ENCODE measurements at regions not wholly inside any gene's neighbourhood (a gene's known extent, or its start where the extent isn't known, plus 50 kb on each side); places are given as distances from the start of the nearest gene placed in this dataset.

- no peaks in the 10 kb centered on the region for H3K36me3 Mint-ChIP-seq (ENCODE audit: low read depth)
- H3K4me1 Mint-ChIP-seq, result no peaks in the 10 kb centered on the region
- ATAC-seq (ENCODE audit: low read depth) (no peak), DNase-seq (no peak)
- POLR2A ChIA-PET, result no interaction called here
- intact Hi-C loops (cut with micrococcal nuclease), result no loop called here
- no peak overlapping the region for H3K27ac Mint-ChIP-seq
- no peak overlapping the region for H3K4me3 Mint-ChIP-seq
- peaks cover 2% of the 10 kb centered on the region for H3K27me3 Mint-ChIP-seq
- CTCF ChIA-PET, result no interaction called here
- no peaks in the 10 kb centered on the region for H3K9me3 Mint-ChIP-seq
- no peak for TF ChIP-seq CTCF (IDR thresholded peaks at IDR 0.05)
Observed at GRCh38 chr6:168906391-168906790, 347.3 kb downstream of the THBS2 start.

- no peak overlapping the region for H3K4me3 Mint-ChIP-seq
Observed at GRCh38 chr6:168905451-168906090, 348.1 kb downstream of the THBS2 start.

GRCh38 chr6:168903613-168904345 lies 349.9 kb downstream of the THBS2 start:
- no peaks in the 10 kb centered on the region for H3K9me3 Mint-ChIP-seq
- no peaks in the 10 kb centered on the region for H3K4me1 Mint-ChIP-seq
- H3K4me3 Mint-ChIP-seq, result no peak overlapping the region
- ATAC-seq (ENCODE audit: low read depth) (no peak), DNase-seq (no peak)
- ChIA-PET CTCF (no interaction called here), POLR2A (no interaction called here)
- TF ChIP-seq CTCF (IDR thresholded peaks at IDR 0.05), result no peak
- H3K27ac Mint-ChIP-seq, result no peak overlapping the region
- H3K27me3 Mint-ChIP-seq, result peaks cover 11% of the 10 kb centered on the region
- intact Hi-C loops (cut with micrococcal nuclease), result no loop called here
- H3K36me3 Mint-ChIP-seq (ENCODE audit: low read depth), result no peaks in the 10 kb centered on the region

More at GRCh38 chr6:168905451-168906090, 348.1 kb downstream of the THBS2 start:
- no peaks in the 10 kb centered on the region for H3K4me1 Mint-ChIP-seq
- DNase-seq (no peak), ATAC-seq (ENCODE audit: low read depth) (no peak)
- no peaks in the 10 kb centered on the region for H3K9me3 Mint-ChIP-seq
- intact Hi-C loops (cut with micrococcal nuclease), result no loop called here
- TF ChIP-seq CTCF (IDR thresholded peaks at IDR 0.05), result no peak
- H3K36me3 Mint-ChIP-seq (ENCODE audit: low read depth), result no peaks in the 10 kb centered on the region
- H3K27ac Mint-ChIP-seq, result no peak overlapping the region
- ChIA-PET CTCF (no interaction called here), POLR2A (no interaction called here)
- peaks cover 4% of the 10 kb centered on the region for H3K27me3 Mint-ChIP-seq

GRCh38 chr6:168902075-168902474 lies 351.6 kb downstream of the THBS2 start:
- Mint-ChIP-seq H3K36me3 (ENCODE audit: low read depth) (no peaks in the 10 kb centered on the region), H3K4me3 (no peak overlapping the region), H3K4me1 (no peaks in the 10 kb centered on the region), H3K9me3 (no peaks in the 10 kb centered on the region), H3K27me3 (peaks cover 11% of the 10 kb centered on the region), H3K27ac (no peak overlapping the region)
- DNase-seq (no peak), ATAC-seq (ENCODE audit: low read depth) (no peak)
- intact Hi-C loops (cut with micrococcal nuclease), result no loop called here
- TF ChIP-seq CTCF (IDR thresholded peaks at IDR 0.05), result no peak
- CTCF ChIA-PET, result no interaction called here
- POLR2A ChIA-PET, result no interaction called here

GRCh38 chr6:168901076-168901475 lies 352.6 kb downstream of the THBS2 start:
- no peak for ATAC-seq (ENCODE audit: low read depth)
- ChIA-PET CTCF (no interaction called here), POLR2A (no interaction called here)
- Mint-ChIP-seq H3K27ac (no peak overlapping the region), H3K4me3 (no peak overlapping the region), H3K4me1 (no peaks in the 10 kb centered on the region), H3K36me3 (ENCODE audit: low read depth) (no peaks in the 10 kb centered on the region), H3K27me3 (peaks cover 11% of the 10 kb centered on the region), H3K9me3 (no peaks in the 10 kb centered on the region)
- intact Hi-C loops (cut with micrococcal nuclease), result no loop called here
- no peak for TF ChIP-seq CTCF (IDR thresholded peaks at IDR 0.05)
- DNase-seq, result no peak
